ENCODE measurements at regions not wholly inside any gene's neighbourhood (a gene's known extent, or its start where the extent isn't known, plus 50 kb on each side); places are given as distances from the start of the nearest gene placed in this dataset.

DNA sequence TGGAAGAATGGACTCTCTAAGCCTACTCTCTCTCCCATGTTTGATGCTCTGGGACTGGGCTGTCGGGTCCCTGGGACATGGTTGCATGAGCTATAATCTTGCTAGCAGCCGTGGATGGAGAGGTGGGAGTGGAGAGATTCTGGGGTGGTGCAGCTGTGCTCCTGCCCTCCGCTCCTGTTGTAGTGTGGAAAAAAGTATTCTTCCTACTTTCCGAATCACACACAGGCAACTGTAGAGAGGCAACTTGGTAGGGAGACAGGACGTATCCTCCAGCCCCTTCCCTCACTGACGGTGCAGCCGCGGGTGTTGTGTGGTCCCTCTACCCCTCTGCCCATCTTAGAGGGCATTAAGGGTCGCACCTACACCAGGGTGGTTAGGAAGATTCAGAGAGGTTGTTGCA lies 281.4 kb upstream of the TLE3 start:
- Mint-ChIP-seq H3K27ac (no peak overlapping the region), H3K27me3 (ENCODE audit: low read depth) (peaks cover 34% of the 10 kb centered on the region), H3K4me1 (peaks cover 35 to 39% of the 10 kb centered on the region in 2 experiments), H3K4me3 (no peak overlapping the region), H3K9me3 (peaks cover 0 to 5% of the 10 kb centered on the region in 2 experiments; a peak in 4 of 5 replicates), H3K36me3 (ENCODE audit: insufficient read depth in 1 of 3, low read depth in 3 of 3) (peaks cover 0 to 5% (median 0%) of the 10 kb centered on the region in 3 experiments; a peak in 3 of 7 replicates)
- Histone ChIP-seq H2BK120ac (ENCODE audit: low read depth, low read length, poor library complexity, severe bottlenecking) (no peak overlapping the region), H3K4ac (ENCODE audit: low read depth, low read length) (no peak overlapping the region), H2BK12ac (ENCODE audit: insufficient read length, low read depth, low read length) (no peak overlapping the region), H3K9me3 (ENCODE audit: control insufficient read depth, low read depth, low read length) (no peaks in the 10 kb centered on the region), H4K91ac (ENCODE audit: insufficient read length, low read depth, low read length) (no peak overlapping the region), H3K9ac (ENCODE audit: extremely low read depth, insufficient read length, low read length) (no peak overlapping the region), H3K79me1 (ENCODE audit: insufficient read depth, low read depth, low read length, poor library complexity, severe bottlenecking) (no peaks in the 10 kb centered on the region), H3K79me2 (ENCODE audit: insufficient read depth, low read length) (no peaks in the 10 kb centered on the region), H2BK5ac (ENCODE audit: insufficient read length, low read length) (no peak overlapping the region), H4K8ac (replicated peaks; ENCODE audit: insufficient read length, low read depth, low read length) (no peak overlapping the region), H2AK5ac (ENCODE audit: insufficient read length, low read length) (no peak overlapping the region), H4K20me1 (ENCODE audit: control insufficient read depth, insufficient read depth, insufficient read length) (no peaks in the 10 kb centered on the region), H3K27ac (ENCODE audit: insufficient read length, low read depth, low read length) (no peak overlapping the region), H3K4me2 (ENCODE audit: insufficient read depth, insufficient read length, low read length) (no peak overlapping the region), H4K5ac (ENCODE audit: insufficient read length, low read depth, low read length) (no peak overlapping the region), H3K4me1 (ENCODE audit: insufficient read depth, low read length) (peaks cover 2% of the 10 kb centered on the region; the same call in 1 of the 2 replicates), H2BK20ac (ENCODE audit: low read depth, low read length, poor library complexity, severe bottlenecking) (no peak overlapping the region), H2AFZ (ENCODE audit: low read length) (no peak overlapping the region), H3T11ph (ENCODE audit: low read length) (no peak overlapping the region), H3K56ac (ENCODE audit: insufficient read length, low read depth, low read length) (no peak overlapping the region), H3K23me2 (ENCODE audit: insufficient read length, low read depth, low read length, poor library complexity, severe bottlenecking) (peaks cover 10% of the 10 kb centered on the region), H3K23ac (ENCODE audit: insufficient read length, low read depth, low read length) (no peak overlapping the region), H3K14ac (ENCODE audit: insufficient read depth, low read length) (no peak overlapping the region), H3K18ac (ENCODE audit: insufficient read length, low read depth, low read length) (no peak overlapping the region), H3K27me3 (ENCODE audit: insufficient read depth, low read length) (no peaks in the 10 kb centered on the region; the same call in 1 of the 2 replicates), H2BK15ac (ENCODE audit: low read depth, low read length) (no peak overlapping the region)
- no peak for TF ChIP-seq CTCF (conservative IDR thresholded peaks at IDR 0.05)
- no CpG with 5 or more reads among the region's 9 CpGs for WGBS (ENCODE audit: extremely low coverage, insufficient read length, low lambda C conversion rate)
- peak; percentile 15 for DNase-seq
